ENCODE measurements at regions not wholly inside any gene's neighbourhood (a gene's known extent, or its start where the extent isn't known, plus 50 kb on each side); places are given as distances from the start of the nearest gene placed in this dataset.
"Not testable (repeated sequence)": the region's sequence is repeated elsewhere in the genome, so short reads cannot be mapped to it uniquely, and the experiment has no call there.

- Histone ChIP-seq H3K4me1 (no peaks in the 10 kb centered on the region), H3K27me3 (peaks cover 26% of the 10 kb centered on the region), H3K36me3 (no peaks in the 10 kb centered on the region), H3K9me3 (no peaks in the 10 kb centered on the region), H3K4me3 (ENCODE audit: low read depth, low read length) (no peak overlapping the region)
- DNase-seq, result no peak
- no peak for TF ChIP-seq CTCF (IDR thresholded peaks at IDR 0.05; ENCODE audit: low read depth, low read length)
Observed at GRCh38 chr1:157356601-157357000, 195.7 kb downstream of the FCRL5 start.

DNA sequence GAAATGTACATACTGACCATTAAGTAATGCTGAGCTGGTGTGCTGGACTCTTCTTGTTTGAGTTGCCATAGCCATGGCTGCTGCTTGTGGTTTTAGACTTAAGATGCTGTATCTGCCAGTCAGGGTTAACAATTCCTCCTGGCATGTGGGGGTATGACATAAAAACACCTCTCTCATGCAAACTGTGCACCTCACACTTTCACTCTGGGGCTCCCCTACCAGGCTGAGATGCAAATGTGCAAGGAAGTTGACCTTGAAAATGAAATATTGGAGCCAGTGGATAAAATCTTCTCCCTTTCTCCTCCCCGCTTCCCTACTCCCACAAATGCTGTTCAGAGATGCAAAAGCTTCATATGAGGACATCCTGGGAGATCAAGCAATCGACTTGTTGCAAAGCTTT, 198.8 kb downstream of the FCRL5 start:
- H3K9me3 ChIP-seq, result no peaks in the 10 kb centered on the region
- peaks cover 21% of the 10 kb centered on the region for H3K27me3 ChIP-seq
- H3K36me3 ChIP-seq, result no peaks in the 10 kb centered on the region
- DNase-seq, result no peak
- no peaks in the 10 kb centered on the region for H3K4me1 ChIP-seq
- no peak for TF ChIP-seq CTCF (IDR thresholded peaks at IDR 0.05; ENCODE audit: low read depth, low read length)
- no peak overlapping the region for H3K4me3 ChIP-seq (ENCODE audit: low read depth, low read length)

DNA sequence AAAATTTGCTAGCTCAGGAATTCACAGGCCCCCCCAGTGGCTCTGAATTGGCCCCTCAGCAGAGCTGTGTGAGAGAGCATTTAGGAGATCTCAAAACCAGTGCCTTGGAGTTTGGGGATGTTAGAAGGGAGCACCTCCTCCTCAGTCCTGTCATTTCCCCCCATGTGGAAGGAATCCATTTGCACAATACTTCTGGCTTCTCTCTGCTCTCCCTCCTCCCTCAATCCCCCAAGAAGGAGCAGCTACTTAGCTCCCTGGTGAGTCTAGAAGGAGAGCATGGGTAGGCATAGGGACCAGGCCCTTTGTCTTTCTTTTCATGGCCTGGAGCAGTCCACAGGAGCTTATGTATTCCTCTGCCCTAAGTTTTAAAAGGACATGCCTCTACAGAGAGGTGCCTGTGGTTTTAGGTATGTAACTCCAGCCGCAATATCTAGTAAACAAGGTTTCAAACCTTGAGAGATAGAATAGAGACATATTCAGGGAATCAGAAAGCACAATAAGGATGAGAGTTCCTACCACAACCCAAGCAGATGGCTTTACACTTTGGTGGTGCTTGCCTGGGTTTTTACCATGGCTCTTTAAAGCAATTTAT, 199.4 kb downstream of the FCRL5 start:
- no peaks in the 10 kb centered on the region for H3K36me3 ChIP-seq
- H3K4me1 ChIP-seq, result no peaks in the 10 kb centered on the region
- TF ChIP-seq CTCF (IDR thresholded peaks at IDR 0.05; ENCODE audit: low read depth, low read length), result no peak
- no peaks in the 10 kb centered on the region for H3K9me3 ChIP-seq
- no peak for DNase-seq
- H3K4me3 ChIP-seq (ENCODE audit: low read depth, low read length), result no peak overlapping the region
- peaks cover 18% of the 10 kb centered on the region for H3K27me3 ChIP-seq

GRCh38 chr1:157352216-157352615, 200.1 kb downstream of the FCRL5 start:
- H3K36me3 ChIP-seq, result no peaks in the 10 kb centered on the region
- DNase-seq, result no peak
- no peaks in the 10 kb centered on the region for H3K4me1 ChIP-seq
- no peak for TF ChIP-seq CTCF (IDR thresholded peaks at IDR 0.05; ENCODE audit: low read depth, low read length)
- no peak overlapping the region for H3K4me3 ChIP-seq (ENCODE audit: low read depth, low read length)
- H3K9me3 ChIP-seq, result no peaks in the 10 kb centered on the region
- H3K27me3 ChIP-seq, result peaks cover 14% of the 10 kb centered on the region

- H3K27me3 ChIP-seq; H3K4me1 ChIP-seq; H3K4me3 ChIP-seq (ENCODE audit: low read depth, low read length); H3K9me3 ChIP-seq; H3K36me3 ChIP-seq; DNase-seq: not testable (repeated sequence)
Observed at GRCh38 chr1:157351800-157352199, 200.5 kb downstream of the FCRL5 start.

DNA sequence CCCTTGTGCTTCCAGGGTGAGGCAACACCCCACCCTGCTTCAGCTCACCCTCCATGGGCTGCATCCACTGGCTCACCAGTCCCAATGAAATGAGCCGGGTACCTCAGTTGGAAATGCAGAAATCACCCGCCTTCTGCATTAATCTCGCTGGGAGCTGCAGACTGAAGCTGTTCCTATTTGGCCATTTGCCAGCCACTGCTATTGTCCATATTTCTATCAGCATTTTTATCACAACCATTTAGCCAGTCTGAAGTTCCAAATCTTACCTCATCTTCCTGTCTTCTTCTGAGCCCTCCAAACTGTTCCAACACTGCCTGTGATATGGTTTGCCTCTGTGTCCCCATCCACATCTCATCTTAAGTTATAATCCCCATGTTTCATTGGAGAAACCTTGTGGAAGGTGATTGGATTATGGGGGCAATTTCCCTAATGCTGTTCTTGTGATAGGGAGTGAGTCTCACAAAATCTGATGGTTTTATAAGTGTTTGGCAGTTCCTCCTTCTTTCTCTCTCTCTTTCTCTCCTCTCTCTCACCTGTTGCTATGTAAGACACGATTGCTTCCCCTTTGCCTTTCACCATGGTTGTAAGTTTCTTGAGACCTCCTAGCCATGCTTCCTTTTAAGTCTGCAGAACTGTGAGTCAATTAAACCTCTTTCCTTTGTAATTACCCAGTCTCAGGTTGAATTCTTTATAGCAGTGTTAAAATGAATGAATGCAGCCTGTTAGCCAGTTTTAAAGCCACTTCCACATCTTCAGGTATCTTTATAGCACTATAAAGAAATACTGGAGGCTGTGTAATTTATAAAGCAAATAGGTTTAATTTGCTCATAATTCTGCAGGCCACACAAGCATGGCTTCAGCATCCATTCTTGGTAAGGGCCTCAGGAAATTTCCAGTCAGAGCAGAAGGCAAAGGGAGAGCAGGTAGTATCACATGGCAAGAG, 203.5 kb downstream of the FCRL5 start:
- no peak for DNase-seq
- Histone ChIP-seq H3K4me3 (ENCODE audit: low read depth, low read length) (no peak overlapping the region), H3K36me3 (no peaks in the 10 kb centered on the region), H3K4me1 (no peaks in the 10 kb centered on the region), H3K27me3 (no peaks in the 10 kb centered on the region), H3K9me3 (no peaks in the 10 kb centered on the region)
- TF ChIP-seq CTCF (IDR thresholded peaks at IDR 0.05; ENCODE audit: low read depth, low read length), result no peak

All from BE2C (cell line).